ENCODE measurements at regions not wholly inside any gene's neighbourhood (a gene's known extent, or its start where the extent isn't known, plus 50 kb on each side); places are given as distances from the start of the nearest gene placed in this dataset.

DNA sequence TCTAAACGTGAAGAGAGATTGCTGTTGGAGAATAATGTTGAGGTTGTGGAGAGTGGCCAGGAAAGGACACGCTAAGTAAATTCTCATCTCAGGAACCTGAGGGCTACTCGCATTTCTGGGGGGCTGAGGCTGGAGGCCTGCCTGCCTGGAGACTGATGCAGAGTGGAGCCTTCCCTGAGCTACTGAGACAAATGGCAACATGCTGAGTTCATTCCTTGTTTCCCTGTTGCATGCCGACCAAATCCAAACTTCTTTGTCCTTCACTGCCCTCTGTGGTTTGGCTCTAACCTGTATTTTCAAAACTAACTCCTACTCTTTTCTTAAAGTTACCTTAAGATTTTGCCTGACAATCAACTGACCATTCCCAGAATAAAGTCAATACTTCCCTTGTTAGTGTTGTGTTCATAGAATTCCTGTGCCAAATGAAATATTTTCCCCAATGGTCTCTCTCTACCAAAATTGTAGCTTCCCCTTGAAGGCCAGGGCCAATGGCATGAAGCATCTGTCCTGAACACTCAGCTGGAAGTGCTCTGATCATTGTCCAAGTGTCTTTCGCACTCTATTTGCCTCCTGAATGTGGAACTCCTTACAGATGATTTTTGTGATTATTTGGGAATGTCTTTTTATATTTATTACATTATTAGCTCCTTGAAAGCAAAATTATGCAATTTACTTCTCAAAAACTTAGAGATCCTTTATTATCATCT, 1085.6 kb downstream of the SOCS6 start:
- DNase-seq (ENCODE audit: low read depth, low spot score) (no peak), ATAC-seq (no peak)
- intact Hi-C loops (cut with micrococcal nuclease; ENCODE audit: unreplicated experiment): no loop called here
- no peaks in the 10 kb centered on the region for H3K9me3 ChIP-seq (ENCODE audit: control insufficient read depth, insufficient read depth, low read depth, low read length)
- TF ChIP-seq SIN3A (IDR thresholded peaks at IDR 0.05; ENCODE audit: borderline replicate concordance, insufficient read depth, low read depth, low read length) (no peak), TCF7L2 (IDR thresholded peaks at IDR 0.05; ENCODE audit: low read depth, low read length) (no peak), POLR2AphosphoS5 (IDR thresholded peaks at IDR 0.05; ENCODE audit: low read depth, low read length) (no peak)
- TF ChIP-seq, protein P1, sequence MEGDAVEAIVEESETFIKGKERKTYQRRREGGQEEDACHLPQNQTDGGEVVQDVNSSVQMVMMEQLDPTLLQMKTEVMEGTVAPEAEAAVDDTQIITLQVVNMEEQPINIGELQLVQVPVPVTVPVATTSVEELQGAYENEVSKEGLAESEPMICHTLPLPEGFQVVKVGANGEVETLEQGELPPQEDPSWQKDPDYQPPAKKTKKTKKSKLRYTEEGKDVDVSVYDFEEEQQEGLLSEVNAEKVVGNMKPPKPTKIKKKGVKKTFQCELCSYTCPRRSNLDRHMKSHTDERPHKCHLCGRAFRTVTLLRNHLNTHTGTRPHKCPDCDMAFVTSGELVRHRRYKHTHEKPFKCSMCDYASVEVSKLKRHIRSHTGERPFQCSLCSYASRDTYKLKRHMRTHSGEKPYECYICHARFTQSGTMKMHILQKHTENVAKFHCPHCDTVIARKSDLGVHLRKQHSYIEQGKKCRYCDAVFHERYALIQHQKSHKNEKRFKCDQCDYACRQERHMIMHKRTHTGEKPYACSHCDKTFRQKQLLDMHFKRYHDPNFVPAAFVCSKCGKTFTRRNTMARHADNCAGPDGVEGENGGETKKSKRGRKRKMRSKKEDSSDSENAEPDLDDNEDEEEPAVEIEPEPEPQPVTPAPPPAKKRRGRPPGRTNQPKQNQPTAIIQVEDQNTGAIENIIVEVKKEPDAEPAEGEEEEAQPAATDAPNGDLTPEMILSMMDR (IDR thresholded peaks at IDR 0.05): no peak
- TF ChIP-seq, protein P2, sequence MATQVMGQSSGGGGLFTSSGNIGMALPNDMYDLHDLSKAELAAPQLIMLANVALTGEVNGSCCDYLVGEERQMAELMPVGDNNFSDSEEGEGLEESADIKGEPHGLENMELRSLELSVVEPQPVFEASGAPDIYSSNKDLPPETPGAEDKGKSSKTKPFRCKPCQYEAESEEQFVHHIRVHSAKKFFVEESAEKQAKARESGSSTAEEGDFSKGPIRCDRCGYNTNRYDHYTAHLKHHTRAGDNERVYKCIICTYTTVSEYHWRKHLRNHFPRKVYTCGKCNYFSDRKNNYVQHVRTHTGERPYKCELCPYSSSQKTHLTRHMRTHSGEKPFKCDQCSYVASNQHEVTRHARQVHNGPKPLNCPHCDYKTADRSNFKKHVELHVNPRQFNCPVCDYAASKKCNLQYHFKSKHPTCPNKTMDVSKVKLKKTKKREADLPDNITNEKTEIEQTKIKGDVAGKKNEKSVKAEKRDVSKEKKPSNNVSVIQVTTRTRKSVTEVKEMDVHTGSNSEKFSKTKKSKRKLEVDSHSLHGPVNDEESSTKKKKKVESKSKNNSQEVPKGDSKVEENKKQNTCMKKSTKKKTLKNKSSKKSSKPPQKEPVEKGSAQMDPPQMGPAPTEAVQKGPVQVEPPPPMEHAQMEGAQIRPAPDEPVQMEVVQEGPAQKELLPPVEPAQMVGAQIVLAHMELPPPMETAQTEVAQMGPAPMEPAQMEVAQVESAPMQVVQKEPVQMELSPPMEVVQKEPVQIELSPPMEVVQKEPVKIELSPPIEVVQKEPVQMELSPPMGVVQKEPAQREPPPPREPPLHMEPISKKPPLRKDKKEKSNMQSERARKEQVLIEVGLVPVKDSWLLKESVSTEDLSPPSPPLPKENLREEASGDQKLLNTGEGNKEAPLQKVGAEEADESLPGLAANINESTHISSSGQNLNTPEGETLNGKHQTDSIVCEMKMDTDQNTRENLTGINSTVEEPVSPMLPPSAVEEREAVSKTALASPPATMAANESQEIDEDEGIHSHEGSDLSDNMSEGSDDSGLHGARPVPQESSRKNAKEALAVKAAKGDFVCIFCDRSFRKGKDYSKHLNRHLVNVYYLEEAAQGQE (IDR thresholded peaks at IDR 0.05; ENCODE audit: insufficient read depth in 1 of 2, low read depth in 2 of 2, low read length in 1 of 2): no peak
- ChIA-PET POLR2A (no interaction called here), CTCF (interaction anchor here (0.7 kb wide), 1 partner anchor 40 kb away, joined by 3 read pairs; no protein-coding TSS in a partner anchor)
- no peak overlapping the region for H3K27ac ChIP-seq (ENCODE audit: low read length)
- in situ Hi-C loops (cut with HindIII; ENCODE audit: low pct_unique_long_range_greater_than_20kb, low sequenced_read_pairs): no loop called here
- no peak overlapping the region for H3K4me3 ChIP-seq (ENCODE audit: low read depth in 2 of 2, low read length in 2 of 2)
- no peaks in the 10 kb centered on the region; the same call in 1 of the 2 replicates for H3K4me1 ChIP-seq (ENCODE audit: control insufficient read depth, insufficient read depth, low read length)
- H3K27me3 ChIP-seq (ENCODE audit: control insufficient read depth, insufficient read depth, low read length): no peaks in the 10 kb centered on the region
- H3K36me3 ChIP-seq (ENCODE audit: control insufficient read depth, insufficient read depth, low read length): no peaks in the 10 kb centered on the region
- no TSS peak for BruUV-seq (replicated peaks)

DNA sequence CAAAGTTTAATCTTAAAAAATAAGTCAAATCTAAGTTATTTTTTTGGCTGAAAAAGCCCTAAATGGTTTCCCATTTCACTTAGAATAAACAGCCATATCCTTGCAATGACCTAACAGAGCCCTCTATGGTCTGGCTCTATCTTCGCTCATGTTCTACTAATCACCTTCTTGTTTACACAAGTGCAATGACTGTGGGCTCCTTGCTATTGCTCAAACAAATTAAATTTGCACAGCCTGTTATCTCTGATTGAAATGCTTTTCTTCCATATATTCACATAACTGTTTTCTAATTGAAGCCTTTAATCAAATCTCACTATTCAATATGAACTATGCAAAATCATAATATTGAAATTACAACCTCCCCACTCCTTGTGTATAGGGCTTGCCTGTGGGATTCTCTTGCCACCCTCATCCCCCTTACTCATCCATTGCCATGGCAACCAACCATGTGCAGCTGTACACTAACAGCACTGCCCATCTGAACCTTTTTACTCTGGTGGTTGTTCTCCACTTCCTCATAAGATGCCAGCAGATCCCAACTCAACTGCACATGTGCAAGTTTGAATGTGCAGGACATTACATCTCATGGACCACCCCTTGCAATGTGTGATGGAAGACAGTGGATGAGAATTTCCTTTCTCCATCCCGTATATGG, 1083.2 kb downstream of the SOCS6 start:
- Histone ChIP-seq H3K9me3 (ENCODE audit: control insufficient read depth, insufficient read depth, low read depth, low read length) (no peaks in the 10 kb centered on the region), H3K4me3 (ENCODE audit: low read depth in 2 of 2, low read length in 2 of 2) (no peak overlapping the region), H3K36me3 (ENCODE audit: control insufficient read depth, insufficient read depth, low read length) (no peaks in the 10 kb centered on the region), H3K27ac (ENCODE audit: low read length) (no peak overlapping the region), H3K4me1 (ENCODE audit: control insufficient read depth, insufficient read depth, low read length) (no peaks in the 10 kb centered on the region; the same call in 1 of the 2 replicates), H3K27me3 (ENCODE audit: control insufficient read depth, insufficient read depth, low read length) (no peaks in the 10 kb centered on the region)
- POLR2A ChIA-PET: no interaction called here
- CTCF ChIA-PET: no interaction called here
- ATAC-seq (no peak), DNase-seq (ENCODE audit: low read depth, low spot score) (no peak)
- intact Hi-C loops (cut with micrococcal nuclease; ENCODE audit: unreplicated experiment): no loop called here
- in situ Hi-C loops (cut with HindIII; ENCODE audit: low pct_unique_long_range_greater_than_20kb, low sequenced_read_pairs): no loop called here
- TF ChIP-seq TCF7L2 (IDR thresholded peaks at IDR 0.05; ENCODE audit: low read depth, low read length) (no peak), POLR2AphosphoS5 (IDR thresholded peaks at IDR 0.05; ENCODE audit: low read depth, low read length) (no peak), SIN3A (IDR thresholded peaks at IDR 0.05; ENCODE audit: borderline replicate concordance, insufficient read depth, low read depth, low read length) (no peak)
- TF ChIP-seq, protein P2 (IDR thresholded peaks at IDR 0.05; ENCODE audit: insufficient read depth in 1 of 2, low read depth in 2 of 2, low read length in 1 of 2): no peak
- TF ChIP-seq, protein P1 (IDR thresholded peaks at IDR 0.05): no peak
- no TSS peak for BruUV-seq (replicated peaks)
